HG03342 (cell line): ENCODE measurements at regions not wholly inside any gene's neighbourhood (a gene's known extent, or its start where the extent isn't known, plus 50 kb on each side); places are given as distances from the start of the nearest gene placed in this dataset.

Experiments
- ATAC-seq: cut with Tn5 transposase; IDR thresholded peaks from one replicate; pipeline ENCODE4 v1.9.1; 2021; ENCODE audit warnings: mild to moderate bottlenecking, moderate library complexity; ENCODE audit not compliant: unreplicated experiment

DNA sequence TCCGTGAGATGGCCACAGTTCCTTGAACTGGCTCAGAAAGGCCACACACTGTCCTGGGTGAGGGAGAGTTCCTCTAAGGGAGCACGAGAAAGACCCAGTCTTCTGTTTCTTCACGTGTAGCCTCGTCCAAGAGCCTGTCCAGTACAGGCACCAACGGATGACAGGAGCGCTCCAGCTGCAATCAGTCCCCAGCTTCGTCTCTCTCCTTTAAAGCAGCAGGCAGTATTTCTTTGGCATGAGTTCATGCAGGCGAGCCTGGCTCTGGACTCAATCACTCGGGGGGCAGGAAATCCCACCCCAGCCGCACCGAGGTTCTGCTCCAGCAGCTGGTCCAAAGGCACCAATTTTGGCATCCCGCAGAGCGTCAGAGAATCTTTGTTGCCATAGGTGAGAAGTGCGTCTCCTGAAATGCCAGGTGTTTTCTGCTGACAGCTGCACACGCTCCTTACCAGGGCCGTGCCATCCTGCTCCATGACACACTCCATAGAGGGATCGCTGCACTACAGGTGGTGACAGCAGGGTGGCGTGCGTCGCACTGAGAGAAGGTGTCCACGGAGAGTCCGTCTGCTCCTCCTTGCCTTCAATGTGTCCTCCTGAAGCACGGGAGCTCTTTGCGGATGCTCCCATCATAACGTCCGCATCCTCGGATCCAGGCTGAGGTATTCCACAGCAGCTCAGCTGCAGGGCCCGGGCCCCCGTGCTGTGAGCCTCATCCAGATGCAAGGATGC is 59.6 kb upstream of the AFDN start:
- ATAC-seq = no peak

DNA sequence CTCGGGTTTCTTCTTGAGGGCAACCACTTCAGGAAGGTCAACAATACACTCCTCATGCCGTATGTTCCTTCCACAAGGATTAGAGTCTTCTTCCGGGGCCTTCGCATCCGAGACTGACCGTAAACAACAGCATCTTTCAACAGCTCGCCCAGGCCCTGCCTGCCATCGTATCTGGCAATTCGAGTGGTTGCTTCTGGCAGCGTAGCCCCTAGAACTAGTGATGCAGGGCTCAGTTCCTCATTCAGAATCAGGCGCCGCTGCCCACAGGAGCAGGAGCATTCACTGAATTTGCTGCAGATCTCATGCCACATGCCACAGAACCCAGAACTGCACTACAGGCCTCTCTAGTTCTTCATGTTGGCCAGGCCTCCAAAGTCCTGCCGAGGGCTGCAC is 59.0 kb upstream of the AFDN start:
- no peak for ATAC-seq

GRCh38 chr6:167768471-167769215 is 58.1 kb upstream of the AFDN start:
- ATAC-seq = no peak

- no peak for ATAC-seq
Observed at GRCh38 chr6:167769408-167770190, 57.1 kb upstream of the AFDN start.

DNA sequence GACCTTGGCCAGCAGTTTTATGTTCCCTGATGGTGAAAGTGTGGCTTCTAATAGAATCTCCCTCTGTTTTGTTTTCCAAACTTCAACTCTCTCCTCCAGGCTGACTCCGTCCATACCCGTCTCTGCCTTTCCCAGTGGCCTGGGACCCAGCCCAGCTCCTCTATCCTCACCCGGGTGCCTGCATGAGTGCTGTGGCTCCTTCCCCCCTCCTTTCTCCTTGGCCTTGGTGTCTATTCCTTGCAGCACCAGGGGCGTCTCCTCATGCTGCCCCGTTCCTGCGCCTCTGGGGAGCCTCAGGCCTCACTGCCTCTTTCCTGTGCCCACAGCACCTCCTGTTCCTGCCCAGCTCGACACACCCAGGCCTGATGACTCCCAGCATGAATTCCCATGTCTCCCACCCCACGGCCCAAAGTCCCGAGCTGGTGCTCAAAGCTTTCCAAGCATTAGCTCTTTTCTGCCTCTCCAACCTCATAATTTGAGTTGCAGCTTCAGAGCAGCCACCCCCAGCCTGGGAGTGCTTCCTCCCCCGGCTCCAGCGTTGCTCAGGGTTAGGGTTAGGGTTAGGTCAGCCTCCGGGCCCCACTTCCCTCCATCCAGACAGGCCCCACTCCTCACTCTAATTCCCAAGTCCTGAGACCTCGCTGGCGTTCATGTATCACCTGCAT is 56.3 kb upstream of the AFDN start:
- no peak for ATAC-seq

DNA sequence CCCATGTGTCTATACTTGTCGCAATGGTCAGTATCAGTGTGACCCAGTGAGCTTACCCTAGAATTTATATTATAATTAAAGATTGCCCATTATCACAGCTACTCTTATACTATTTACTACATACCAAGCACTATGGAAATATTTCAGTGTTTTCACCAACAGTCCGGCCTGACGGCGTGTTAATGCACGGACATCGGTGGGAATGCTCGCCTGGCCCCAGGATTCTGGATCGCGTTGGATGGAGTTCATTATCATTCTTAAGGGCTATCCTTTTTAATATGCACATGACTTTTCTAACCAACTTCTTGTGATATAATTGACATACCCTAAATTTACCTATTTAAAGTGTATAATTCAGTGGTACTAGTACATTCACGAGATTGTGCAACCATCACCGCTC is 51.8 kb upstream of the AFDN start:
- no peak for ATAC-seq

GRCh38 chr6:167776906-167777627 is 49.6 kb upstream of the AFDN start:
- ATAC-seq = no peak
